Upper lobe of left lung (tissue), 6 donors: ENCODE measurements at regions not wholly inside any gene's neighbourhood (a gene's known extent, or its start where the extent isn't known, plus 50 kb on each side); places are given as distances from the start of the nearest gene placed in this dataset.

Experiments used
- ATAC-seq, 2 donors: fragments of 200-7000 bp; cut with Tn5 transposase; one replicate each; pipeline ENCODE4 v1.9.1; 2022; ENCODE audit warnings: mild to moderate bottlenecking in 2 of 2, moderate library complexity in 2 of 2; ENCODE audit not compliant: low FRiP score in 2 of 2
- DNase-seq, 2 donors: peaks; one replicate each; pipeline ENCODE4 v3.0.0-alpha.2; 2019 to 2020
- H3K27ac ChIP-seq, 4 donors: fragments of 200-600 bp; sonication (generic); one replicate each; pipeline ENCODE4 v1.5.1; 2016 to 2019
- H3K27me3 ChIP-seq, 4 donors: fragments of 200-600 bp; sonication (generic); one replicate each; pipeline ENCODE4 v1.5.1; 2017 to 2019
- H3K36me3 ChIP-seq, 4 donors: fragments of 200-600 bp; sonication (generic); one replicate each; pipeline ENCODE4 v1.5.1; 2016 to 2019
- H3K4me1 ChIP-seq, 4 donors: fragments of 200-600 bp; sonication (generic); one replicate each; pipeline ENCODE4 v1.5.1; 2018 to 2019
- H3K4me3 ChIP-seq, 4 donors: fragments of 200-600 bp; sonication (generic); one replicate each; pipeline ENCODE4 v1.5.1; 2017 to 2019; ENCODE audit warnings: mild to moderate bottlenecking in 2 of 4, moderate library complexity in 1 of 4
- H3K9me3 ChIP-seq, 4 donors: fragments of 200-600 bp; sonication (generic); one replicate each; pipeline ENCODE4 v1.5.1; 2018 to 2019
- EP300 ChIP-seq, 4 donors: sonication (generic); formaldehyde crosslinking; IDR thresholded peaks; one replicate each; pipeline ENCODE4 v1.5.1; 2017; ENCODE audit warnings: antibody characterized with exemption in 4 of 4, control low read depth in 2 of 4
- POLR2A ChIP-seq, 4 donors: fragments of 450-650 bp; IDR thresholded peaks; one replicate each; pipeline ENCODE4 v1.5.1; 2016 to 2017; ENCODE audit warnings: antibody characterized with exemption in 4 of 4, mild to moderate bottlenecking in 2 of 4
- POLR2AphosphoS5 ChIP-seq, 2 donors: sonication (generic); formaldehyde crosslinking; IDR thresholded peaks; one replicate each; pipeline ENCODE4 v1.5.1; 2017; ENCODE audit warnings: antibody characterized with exemption in 2 of 2
- WGBS, 2 donors: methylation state at CpG; one replicate each; pipeline ENCODE4 v1.1.5; 2017 to 2018; 5-methylcytosine and 5-hydroxymethylcytosine counted together
- TF ChIP-seq, protein P1 (sequence below), 6 experiments: fragments of 450-650 bp in 4 of 6; fragments of 200-600 bp in 2 of 6; sonication (generic) in 2 of 6; IDR thresholded peaks; one replicate each; pipeline ENCODE4 v1.5.1; 2016 to 2019; ENCODE audit warnings: antibody characterized with exemption in 6 of 6
- donor health status: DM: no; HTN: no; CAD: no; lungs with moderate emphysema.
- donor health status: DM: no; HTN: yes; CAD: no; lungs with severe emphysema.

DNA sequence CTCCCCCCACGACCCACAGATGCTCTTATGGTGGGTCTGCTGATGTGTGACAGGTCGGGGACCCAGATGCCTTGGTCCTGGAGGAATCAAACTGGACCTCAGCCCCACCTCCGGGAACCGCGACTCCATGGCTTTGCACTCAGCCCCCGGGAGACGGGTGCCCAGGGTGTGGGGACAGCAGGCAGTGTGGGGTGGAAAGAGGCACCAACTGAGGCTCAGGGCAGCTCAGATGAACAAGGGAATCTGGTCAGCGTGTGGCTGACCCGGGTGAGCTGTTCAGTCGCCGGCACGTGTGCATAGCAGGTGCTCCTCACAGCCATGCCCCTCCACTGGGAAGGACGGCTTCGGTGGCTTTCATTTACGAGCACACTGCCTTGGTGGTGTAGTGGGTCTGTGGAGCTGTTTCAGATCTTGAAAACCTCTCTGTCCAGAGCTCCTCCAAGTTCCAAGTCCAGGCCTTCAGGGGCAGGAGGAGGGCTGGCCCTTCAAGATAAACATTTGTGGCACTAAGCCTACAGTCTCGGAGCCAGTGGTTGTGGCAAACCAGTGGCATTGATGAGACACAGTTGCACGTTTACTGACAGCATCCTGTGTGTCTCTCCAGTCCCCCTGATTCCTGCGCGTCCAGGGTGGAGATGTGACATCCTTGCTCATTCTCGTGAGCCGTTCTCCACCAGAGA lies 471.2 kb upstream of the HS6ST1 start:
- no peak for ATAC-seq
- peak; percentile 10 to 51 for DNase-seq
- H3K27ac ChIP-seq, result no peak overlapping the region

DNA sequence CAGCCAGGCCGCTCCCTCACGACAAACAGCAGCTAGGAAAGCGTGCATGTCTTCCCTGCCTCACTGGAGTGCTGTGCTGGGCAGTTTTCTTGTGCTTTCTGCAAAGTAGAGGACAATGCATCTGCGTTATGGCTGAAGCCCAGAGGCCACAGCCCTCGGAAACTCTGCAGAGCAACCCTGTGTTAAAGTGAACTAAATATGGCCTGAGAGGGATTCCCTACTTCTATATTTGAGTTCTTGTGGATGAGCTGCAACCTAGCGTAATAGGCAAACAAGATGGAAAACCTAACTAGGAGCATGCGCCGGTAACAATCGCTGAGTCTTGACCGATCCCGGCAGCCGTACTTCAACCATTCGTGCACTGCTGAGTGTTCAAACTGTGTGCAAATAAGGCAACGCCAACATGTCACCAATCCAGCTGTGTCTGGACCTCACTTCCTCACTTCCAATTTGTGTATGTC lies 471.9 kb upstream of the HS6ST1 start:
- no peak for ATAC-seq
- 64 to 74% methylated on average over 13 to 14 of the region's 14 CpGs for WGBS, 2 donors

More for the DNA sequence above, 471.2 kb upstream of the HS6ST1 start:
- H3K9me3 ChIP-seq, result no peaks in the 10 kb centered on the region
- WGBS, 2 donors, result 84 to 89% methylated on average over 19 to 21 of the region's 21 CpGs
- TF ChIP-seq, protein P1, sequence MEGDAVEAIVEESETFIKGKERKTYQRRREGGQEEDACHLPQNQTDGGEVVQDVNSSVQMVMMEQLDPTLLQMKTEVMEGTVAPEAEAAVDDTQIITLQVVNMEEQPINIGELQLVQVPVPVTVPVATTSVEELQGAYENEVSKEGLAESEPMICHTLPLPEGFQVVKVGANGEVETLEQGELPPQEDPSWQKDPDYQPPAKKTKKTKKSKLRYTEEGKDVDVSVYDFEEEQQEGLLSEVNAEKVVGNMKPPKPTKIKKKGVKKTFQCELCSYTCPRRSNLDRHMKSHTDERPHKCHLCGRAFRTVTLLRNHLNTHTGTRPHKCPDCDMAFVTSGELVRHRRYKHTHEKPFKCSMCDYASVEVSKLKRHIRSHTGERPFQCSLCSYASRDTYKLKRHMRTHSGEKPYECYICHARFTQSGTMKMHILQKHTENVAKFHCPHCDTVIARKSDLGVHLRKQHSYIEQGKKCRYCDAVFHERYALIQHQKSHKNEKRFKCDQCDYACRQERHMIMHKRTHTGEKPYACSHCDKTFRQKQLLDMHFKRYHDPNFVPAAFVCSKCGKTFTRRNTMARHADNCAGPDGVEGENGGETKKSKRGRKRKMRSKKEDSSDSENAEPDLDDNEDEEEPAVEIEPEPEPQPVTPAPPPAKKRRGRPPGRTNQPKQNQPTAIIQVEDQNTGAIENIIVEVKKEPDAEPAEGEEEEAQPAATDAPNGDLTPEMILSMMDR (IDR thresholded peaks at IDR 0.05), result no peak
- no peak for TF ChIP-seq POLR2AphosphoS5 (IDR thresholded peaks at IDR 0.05)
- no peak for TF ChIP-seq POLR2A (IDR thresholded peaks at IDR 0.05)
- TF ChIP-seq EP300 (IDR thresholded peaks at IDR 0.05), result no peak
- no peak overlapping the region for H3K4me3 ChIP-seq
- no peaks in the 10 kb centered on the region for H3K36me3 ChIP-seq
- no peaks in the 10 kb centered on the region for H3K27me3 ChIP-seq
- H3K4me1 ChIP-seq, result no peaks in the 10 kb centered on the region

DNA sequence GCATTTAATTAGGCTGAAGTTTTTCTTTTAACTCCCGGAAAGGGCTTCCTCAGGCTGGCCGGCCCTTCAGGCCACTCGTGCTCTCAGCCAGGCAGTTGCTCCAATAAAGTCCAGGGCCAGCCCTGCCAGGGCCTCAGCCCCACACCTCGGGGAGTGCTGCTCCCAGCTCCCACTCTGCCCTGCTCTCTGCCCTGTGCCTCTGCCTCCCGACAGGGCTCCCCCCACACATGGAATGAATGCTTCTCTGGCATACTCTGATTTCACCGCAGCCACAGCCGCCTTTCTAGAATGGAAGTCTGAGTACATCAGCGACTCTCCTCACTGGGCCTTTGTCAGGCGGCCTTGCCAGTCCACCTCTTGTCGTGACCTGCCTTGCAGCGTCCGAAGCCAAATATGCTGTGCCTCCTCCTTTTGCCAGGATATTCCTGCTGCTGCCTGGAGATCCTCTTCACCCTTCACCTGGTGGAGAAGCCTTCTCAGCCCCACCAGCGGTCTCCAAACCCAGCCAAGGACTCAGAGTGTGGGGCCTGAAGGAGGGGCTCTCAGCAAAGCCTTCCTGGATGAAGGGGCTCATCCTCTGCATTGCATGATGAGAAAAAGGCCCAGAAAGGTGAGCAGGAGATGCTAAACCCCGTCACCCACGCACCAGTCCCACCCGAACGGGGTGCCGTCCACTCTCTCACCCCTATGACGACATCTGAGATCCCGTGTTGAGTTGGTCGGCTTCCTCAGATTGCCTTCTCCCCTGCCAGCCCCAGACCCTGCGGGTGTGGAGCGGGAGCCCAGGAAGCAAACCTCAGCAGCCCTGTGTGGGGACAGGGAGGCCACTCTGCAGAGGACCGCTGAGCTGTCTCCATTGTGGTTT lies 472.7 kb upstream of the HS6ST1 start:
- WGBS, 2 donors, result 82 to 90% methylated on average over 22 to 24 of the region's 24 CpGs
- H3K9me3 ChIP-seq, result no peaks in the 10 kb centered on the region
- H3K27ac ChIP-seq, result no peak overlapping the region
- no peaks in the 10 kb centered on the region for H3K36me3 ChIP-seq
- no peaks in the 10 kb centered on the region for H3K4me1 ChIP-seq
- no peaks in the 10 kb centered on the region for H3K27me3 ChIP-seq
- DNase-seq, result peak in 1 of 2 donors; percentile 48
- no peak overlapping the region for H3K4me3 ChIP-seq
- no peak for ATAC-seq
- TF ChIP-seq, protein P1 (IDR thresholded peaks at IDR 0.05), result no peak
- no peak for TF ChIP-seq EP300 (IDR thresholded peaks at IDR 0.05)
- no peak for TF ChIP-seq POLR2AphosphoS5 (IDR thresholded peaks at IDR 0.05)
- TF ChIP-seq POLR2A (IDR thresholded peaks at IDR 0.05), result no peak

More for the DNA sequence above, 471.9 kb upstream of the HS6ST1 start:
- H3K9me3 ChIP-seq, result no peaks in the 10 kb centered on the region
- DNase-seq, result no peak
- no peak overlapping the region for H3K4me3 ChIP-seq
- H3K27me3 ChIP-seq, result no peaks in the 10 kb centered on the region
- H3K4me1 ChIP-seq, result no peaks in the 10 kb centered on the region
- no peaks in the 10 kb centered on the region for H3K36me3 ChIP-seq
- TF ChIP-seq, protein P1 (IDR thresholded peaks at IDR 0.05), result no peak
- TF ChIP-seq POLR2AphosphoS5 (IDR thresholded peaks at IDR 0.05) (no peak), EP300 (IDR thresholded peaks at IDR 0.05) (no peak), POLR2A (IDR thresholded peaks at IDR 0.05) (no peak)
- no peak overlapping the region for H3K27ac ChIP-seq

DNA sequence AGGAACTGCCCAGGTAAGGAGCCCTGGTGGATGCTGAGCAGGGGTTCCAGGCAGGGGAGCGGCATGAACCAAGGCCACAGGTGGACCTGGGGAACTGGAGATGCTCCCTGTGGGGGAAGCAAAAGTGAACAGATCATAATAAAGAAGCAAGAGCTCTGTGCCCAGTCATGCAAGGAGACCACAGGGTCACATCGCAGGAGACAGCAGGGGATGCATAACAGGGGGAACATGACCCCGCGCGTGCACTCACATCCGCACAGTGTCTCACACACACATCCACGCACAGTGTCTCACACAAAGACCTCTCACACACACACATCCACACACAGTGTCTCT lies 473.3 kb upstream of the HS6ST1 start:
- Histone ChIP-seq H3K4me1 (no peaks in the 10 kb centered on the region), H3K4me3 (no peak overlapping the region), H3K36me3 (no peaks in the 10 kb centered on the region), H3K27me3 (no peaks in the 10 kb centered on the region), H3K27ac (no peak overlapping the region), H3K9me3 (no peaks in the 10 kb centered on the region)
- no peak for ATAC-seq
- DNase-seq, result no peak
- WGBS, 2 donors, result 77 to 78% methylated on average over 7 of the region's 7 CpGs
- TF ChIP-seq EP300 (IDR thresholded peaks at IDR 0.05), result no peak
- TF ChIP-seq POLR2A (IDR thresholded peaks at IDR 0.05), result no peak
- no peak for TF ChIP-seq POLR2AphosphoS5 (IDR thresholded peaks at IDR 0.05)
- TF ChIP-seq, protein P1 (IDR thresholded peaks at IDR 0.05), result no peak
